ENCODE measurements at regions not wholly inside any gene's neighbourhood (a gene's known extent, or its start where the extent isn't known, plus 50 kb on each side); places are given as distances from the start of the nearest gene placed in this dataset.
"Not testable (repeated sequence)": the region's sequence is repeated elsewhere in the genome, so short reads cannot be mapped to it uniquely, and the experiment has no call there.

GRCh38 chr1:191511480-191511879, 646.8 kb upstream of the RGS18 start:
- TF ChIP-seq CTCF, POLR2AphosphoS5, EP300 (IDR thresholded peaks at IDR 0.05): not testable (repeated sequence)

All from upper lobe of left lung (tissue), 4 donors.